H1 (cell line): ENCODE measurements at regions not wholly inside any gene's neighbourhood (a gene's known extent, or its start where the extent isn't known, plus 50 kb on each side); places are given as distances from the start of the nearest gene placed in this dataset.

Experiments
- EZH2 ChIP-seq: fragments of 200-600 bp; sonication (generic); IDR thresholded peaks from 2 replicates; pipeline ENCODE4 v1.7.1; 2012; ENCODE audit warnings: low read depth, mild to moderate bottlenecking, moderate library complexity, low read length, inconsistent platforms; ENCODE audit not compliant: severe bottlenecking
- FOSL1 ChIP-seq: IDR thresholded peaks from 2 replicates; pipeline ENCODE4 v1.6.1; 2011; ENCODE audit warnings: mild to moderate bottlenecking, low read depth, low read length, moderate library complexity; ENCODE audit not compliant: insufficient read depth
- JUN ChIP-seq: IDR thresholded peaks from 2 replicates; pipeline ENCODE4 v1.6.1; 2011; ENCODE audit warnings: low read depth, mild to moderate bottlenecking, improper control_type of control experiment, low read length
- POLR2A ChIP-seq, 2 experiments: IDR thresholded peaks; 1 replicate in 1 of 2; 2 replicates in 1 of 2; pipeline ENCODE4 v1.6.1; 2011; ENCODE audit warnings: low read depth in 2 of 2, low read length in 2 of 2, mild to moderate bottlenecking in 2 of 2; ENCODE audit errors: control extremely low read depth in 1 of 2
- POLR2AphosphoS5 ChIP-seq: IDR thresholded peaks from 2 replicates; pipeline ENCODE4 v1.6.1; 2011; ENCODE audit warnings: low read depth, low read length
- RXRA ChIP-seq: IDR thresholded peaks from 2 replicates; pipeline ENCODE4 v1.6.1; 2011; ENCODE audit warnings: low read depth, mild to moderate bottlenecking, low read length, moderate library complexity; ENCODE audit not compliant: insufficient read depth
- SP2 ChIP-seq: IDR thresholded peaks from 2 replicates; pipeline ENCODE4 v1.6.1; 2012; ENCODE audit warnings: mild to moderate bottlenecking, low read length, inconsistent platforms
- TAF1 ChIP-seq: IDR thresholded peaks from 2 replicates; pipeline ENCODE4 v1.6.1; 2011; ENCODE audit warnings: mild to moderate bottlenecking, low read depth, low read length
- TCF12 ChIP-seq: IDR thresholded peaks from 2 replicates; pipeline ENCODE4 v1.6.1; 2011; ENCODE audit warnings: low read depth, mild to moderate bottlenecking, low read length
- TF ChIP-seq, protein P1 (sequence below), 3 experiments: IDR thresholded peaks; 1 replicate in 2 of 3; 2 replicates in 1 of 3; pipeline versions ENCODE4 v1.5.1 to v1.6.1; 2011; ENCODE audit warnings: low read length in 3 of 3, mild to moderate bottlenecking in 3 of 3, inconsistent platforms in 2 of 3, low read depth in 1 of 3, moderate library complexity in 1 of 3; ENCODE audit not compliant: insufficient read depth in 1 of 3; ENCODE audit errors: control extremely low read depth in 1 of 3
- TF ChIP-seq, protein P2 (sequence below): IDR thresholded peaks from 2 replicates; pipeline ENCODE4 v1.6.1; 2012; ENCODE audit warnings: inconsistent platforms

DNA sequence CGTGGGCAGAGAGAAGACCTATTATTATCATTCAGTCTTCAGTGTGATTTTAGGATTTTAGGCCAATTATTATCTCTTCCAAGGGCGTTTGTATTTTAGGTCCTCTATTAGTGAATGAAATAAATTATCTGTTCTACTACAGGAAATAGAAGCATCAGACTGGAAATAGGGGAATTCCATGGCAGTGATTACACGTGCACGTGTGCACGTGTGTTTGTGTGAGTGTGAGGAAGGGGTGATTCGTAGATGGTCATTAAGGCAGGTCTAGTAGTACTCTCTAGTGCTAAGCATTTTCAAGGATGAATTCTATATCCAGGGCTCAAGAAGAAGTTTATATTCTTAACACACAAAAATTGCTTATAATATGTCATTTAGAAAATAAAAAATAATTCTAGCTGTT, 623.2 kb downstream of the GATA3 start:
- no peak for TF ChIP-seq FOSL1
- TF ChIP-seq, protein P1, sequence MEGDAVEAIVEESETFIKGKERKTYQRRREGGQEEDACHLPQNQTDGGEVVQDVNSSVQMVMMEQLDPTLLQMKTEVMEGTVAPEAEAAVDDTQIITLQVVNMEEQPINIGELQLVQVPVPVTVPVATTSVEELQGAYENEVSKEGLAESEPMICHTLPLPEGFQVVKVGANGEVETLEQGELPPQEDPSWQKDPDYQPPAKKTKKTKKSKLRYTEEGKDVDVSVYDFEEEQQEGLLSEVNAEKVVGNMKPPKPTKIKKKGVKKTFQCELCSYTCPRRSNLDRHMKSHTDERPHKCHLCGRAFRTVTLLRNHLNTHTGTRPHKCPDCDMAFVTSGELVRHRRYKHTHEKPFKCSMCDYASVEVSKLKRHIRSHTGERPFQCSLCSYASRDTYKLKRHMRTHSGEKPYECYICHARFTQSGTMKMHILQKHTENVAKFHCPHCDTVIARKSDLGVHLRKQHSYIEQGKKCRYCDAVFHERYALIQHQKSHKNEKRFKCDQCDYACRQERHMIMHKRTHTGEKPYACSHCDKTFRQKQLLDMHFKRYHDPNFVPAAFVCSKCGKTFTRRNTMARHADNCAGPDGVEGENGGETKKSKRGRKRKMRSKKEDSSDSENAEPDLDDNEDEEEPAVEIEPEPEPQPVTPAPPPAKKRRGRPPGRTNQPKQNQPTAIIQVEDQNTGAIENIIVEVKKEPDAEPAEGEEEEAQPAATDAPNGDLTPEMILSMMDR (IDR thresholded peaks at IDR 0.05; ENCODE audit: control extremely low read depth in 1 of 3, insufficient read depth in 1 of 3, low read depth in 1 of 3, low read length in 3 of 3), result no peak
- TF ChIP-seq TAF1, result no peak
- no peak for TF ChIP-seq TCF12
- TF ChIP-seq, protein P2, sequence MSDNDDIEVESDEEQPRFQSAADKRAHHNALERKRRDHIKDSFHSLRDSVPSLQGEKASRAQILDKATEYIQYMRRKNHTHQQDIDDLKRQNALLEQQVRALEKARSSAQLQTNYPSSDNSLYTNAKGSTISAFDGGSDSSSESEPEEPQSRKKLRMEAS, result no peak
- TF ChIP-seq RXRA, result no peak
- TF ChIP-seq POLR2A (IDR thresholded peaks at IDR 0.05; ENCODE audit: control extremely low read depth in 1 of 2, low read depth in 2 of 2, low read length in 2 of 2), result no peak
- no peak for TF ChIP-seq JUN
- no peak for TF ChIP-seq POLR2AphosphoS5
- no peak for TF ChIP-seq EZH2
- TF ChIP-seq SP2, result no peak
